HEK293 (cell line): ENCODE measurements at regions not wholly inside any gene's neighbourhood (a gene's known extent, or its start where the extent isn't known, plus 50 kb on each side); places are given as distances from the start of the nearest gene placed in this dataset.

Source experiments
- CTCF ChIA-PET: fragments of 350-600 bp; formaldehyde crosslinking; extraction: SDS; loops from one replicate; lab custom pipeline; 2021; ENCODE audit warnings: antibody characterized with exemption; lab: Yijun Ruan, JAX
- POLR2A ChIA-PET: fragments of 300-600 bp; formaldehyde crosslinking; extraction: SDS; loops from one replicate; lab custom pipeline; 2020; ENCODE audit warnings: antibody characterized with exemption, inconsistent platforms; lab: Yijun Ruan, JAX
- H3K27ac ChIP-seq: fragments of 200-500 bp; sonication (Bioruptor generic); 2 replicates; pipeline ENCODE4 v1.5.1; 2014; ENCODE audit warnings: low read depth, low read length, control low read depth, inconsistent platforms; ENCODE audit errors: extremely low read depth
- H3K36me3 ChIP-seq, 2 experiments: fragments of 200-500 bp in 1 of 2; sonication (Bioruptor generic) in 1 of 2; 1 replicate in 1 of 2; 2 replicates in 1 of 2; pipeline ENCODE4 v1.5.1; 2014 to 2017; ENCODE audit warnings: inconsistent platforms in 2 of 2, low read length in 2 of 2; ENCODE audit not compliant: control insufficient read depth in 2 of 2, insufficient read depth in 1 of 2
- H3K4me1 ChIP-seq: fragments of 200-500 bp; sonication (Bioruptor generic); 2 replicates; pipeline ENCODE4 v1.5.1; 2014; ENCODE audit warnings: mild to moderate bottlenecking, low read length, inconsistent platforms; ENCODE audit not compliant: control insufficient read depth, insufficient read depth
- H3K4me3 ChIP-seq: 2 replicates; pipeline ENCODE4 v1.5.1; 2011; ENCODE audit warnings: low read depth, mild to moderate bottlenecking, control low read depth, low read length, moderate library complexity
- H3K9me3 ChIP-seq: fragments of 200-500 bp; sonication (Bioruptor generic); 2 replicates; pipeline ENCODE4 v1.5.1; 2014; ENCODE audit warnings: low read depth, low read length, inconsistent platforms; ENCODE audit not compliant: control insufficient read depth, insufficient read depth
- GLI4 ChIP-seq: fragments of 450-650 bp; formaldehyde crosslinking; IDR thresholded peaks from 2 replicates; pipeline ENCODE4 v1.5.1; 2016; ENCODE audit warnings: missing biosample characterization, missing genetic modification characterization
- KLF8 ChIP-seq: fragments of 450-650 bp; formaldehyde crosslinking; IDR thresholded peaks from 2 replicates; pipeline ENCODE4 v1.5.1; 2016; ENCODE audit warnings: missing biosample characterization, missing genetic modification characterization
- MEIS1 ChIP-seq: sonication (generic); formaldehyde crosslinking; IDR thresholded peaks from 2 replicates; pipeline ENCODE4 v1.8.1; 2022; ENCODE audit warnings: missing genetic modification reagents, mild to moderate bottlenecking, borderline replicate concordance
- RBAK ChIP-seq: fragments of 450-650 bp; formaldehyde crosslinking; IDR thresholded peaks from 2 replicates; pipeline ENCODE4 v1.5.1; 2016; ENCODE audit warnings: missing biosample characterization, missing genetic modification characterization
- SP2 ChIP-seq: fragments of 450-650 bp; formaldehyde crosslinking; IDR thresholded peaks from 2 replicates; pipeline ENCODE4 v1.5.1; 2016; ENCODE audit warnings: missing biosample characterization, missing genetic modification characterization
- ZIC2 ChIP-seq: fragments of 450-650 bp; formaldehyde crosslinking; IDR thresholded peaks from 2 replicates; pipeline ENCODE4 v1.5.1; 2016; ENCODE audit warnings: missing biosample characterization, missing genetic modification characterization
- ZNF114 ChIP-seq: fragments of 450-650 bp; formaldehyde crosslinking; IDR thresholded peaks from 2 replicates; pipeline ENCODE4 v1.5.0; 2017; ENCODE audit warnings: missing biosample characterization, missing genetic modification characterization
- ZNF169 ChIP-seq: fragments of 450-650 bp; formaldehyde crosslinking; IDR thresholded peaks from 2 replicates; pipeline ENCODE4 v1.5.1; 2016; ENCODE audit warnings: missing biosample characterization, missing genetic modification characterization
- ZNF174 ChIP-seq: fragments of 450-650 bp; formaldehyde crosslinking; IDR thresholded peaks from 2 replicates; pipeline ENCODE4 v1.5.0; 2017; ENCODE audit warnings: missing biosample characterization, mild to moderate bottlenecking, missing genetic modification characterization
- ZNF214 ChIP-seq: fragments of 450-650 bp; formaldehyde crosslinking; IDR thresholded peaks from 2 replicates; pipeline ENCODE4 v1.5.1; 2017; ENCODE audit warnings: missing biosample characterization, mild to moderate bottlenecking, missing genetic modification characterization, borderline replicate concordance
- ZNF274 ChIP-seq, 2 experiments: fragments of 200-500 bp in 1 of 2; fragments of 450-650 bp in 1 of 2; sonication (Bioruptor generic) in 1 of 2; formaldehyde crosslinking in 1 of 2; IDR thresholded peaks; 2 replicates each; pipeline versions ENCODE4 v1.5.1 to v1.6.1; 2014 to 2016; ENCODE audit warnings: borderline replicate concordance in 1 of 2, inconsistent platforms in 1 of 2, low read length in 1 of 2, missing biosample characterization in 1 of 2, missing genetic modification characterization in 1 of 2
- ZNF311 ChIP-seq: fragments of 450-650 bp; formaldehyde crosslinking; IDR thresholded peaks from 2 replicates; pipeline ENCODE4 v1.5.1; 2017; ENCODE audit warnings: missing biosample characterization, missing genetic modification characterization, borderline replicate concordance
- ZNF391 ChIP-seq: fragments of 450-650 bp; formaldehyde crosslinking; IDR thresholded peaks from 2 replicates; pipeline ENCODE4 v1.5.1; 2016; ENCODE audit warnings: low read depth, missing biosample characterization, missing genetic modification characterization, borderline replicate concordance
- ZNF514 ChIP-seq: fragments of 450-650 bp; formaldehyde crosslinking; IDR thresholded peaks from 2 replicates; pipeline ENCODE4 v1.5.1; 2016; ENCODE audit warnings: missing biosample characterization, missing genetic modification characterization
- ZNF548 ChIP-seq: fragments of 450-650 bp; formaldehyde crosslinking; IDR thresholded peaks from 2 replicates; pipeline ENCODE4 v1.5.1; 2016; ENCODE audit warnings: missing biosample characterization, missing genetic modification characterization
- ZNF624 ChIP-seq: fragments of 450-650 bp; formaldehyde crosslinking; IDR thresholded peaks from 2 replicates; pipeline ENCODE4 v1.5.1; 2017; ENCODE audit warnings: missing biosample characterization, missing genetic modification characterization
- ZNF670 ChIP-seq: fragments of 450-650 bp; formaldehyde crosslinking; IDR thresholded peaks from 2 replicates; pipeline ENCODE4 v1.5.1; 2016; ENCODE audit warnings: missing biosample characterization, missing genetic modification characterization, low read depth
- ZNF785 ChIP-seq: fragments of 450-650 bp; formaldehyde crosslinking; IDR thresholded peaks from 2 replicates; pipeline ENCODE4 v1.5.1; 2016; ENCODE audit warnings: missing biosample characterization, missing genetic modification characterization
- TF ChIP-seq, protein P1 (sequence below): fragments of 450-650 bp; formaldehyde crosslinking; IDR thresholded peaks from 2 replicates; pipeline ENCODE4 v1.5.1; 2016; ENCODE audit warnings: missing biosample characterization, missing genetic modification characterization
- TF ChIP-seq, protein P2 (sequence below): fragments of 450-650 bp; formaldehyde crosslinking; IDR thresholded peaks from 2 replicates; pipeline ENCODE4 v1.5.0; 2017; ENCODE audit warnings: missing biosample characterization, missing genetic modification characterization, borderline replicate concordance
- TF ChIP-seq, protein P3 (sequence below): fragments of 450-650 bp; formaldehyde crosslinking; conservative IDR thresholded peaks from 2 replicates; pipeline ENCODE4 v1.5.1; 2016; ENCODE audit warnings: low read depth, missing biosample characterization, missing genetic modification characterization
- TF ChIP-seq, protein P4 (sequence below): fragments of 450-650 bp; formaldehyde crosslinking; IDR thresholded peaks from 2 replicates; pipeline ENCODE4 v1.5.1; 2016; ENCODE audit warnings: missing biosample characterization, missing genetic modification characterization, borderline replicate concordance

DNA sequence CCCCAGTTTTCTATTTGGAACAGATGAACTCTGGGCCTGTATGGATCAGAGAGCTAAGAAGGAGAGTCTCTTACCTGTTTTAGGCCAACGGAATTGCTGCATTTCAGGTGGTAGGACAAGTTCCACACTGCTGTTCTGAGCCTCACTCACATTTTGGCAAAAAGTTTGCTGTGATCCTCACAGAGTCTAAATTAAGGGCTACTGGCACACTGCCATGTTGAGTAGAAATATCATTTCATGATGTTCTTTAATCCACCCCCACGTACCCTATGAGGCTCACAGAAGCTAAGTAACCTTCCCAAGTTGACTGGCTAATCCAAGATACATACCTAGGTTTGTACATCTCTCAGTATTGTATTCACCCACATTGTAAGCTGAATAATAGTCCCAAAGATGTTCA, 447.2 kb downstream of the INHBA start:
- TF ChIP-seq ZNF514 (tag by site-specific recombination): no peak
- no peak for TF ChIP-seq ZNF274 (IDR thresholded peaks at IDR 0.05; ENCODE audit: low read length)
- TF ChIP-seq ZNF274 (tag by site-specific recombination; IDR thresholded peaks at IDR 0.05; ENCODE audit: borderline replicate concordance): no peak
- TF ChIP-seq ZNF114: no peak
- TF ChIP-seq ZNF214 (tag by site-specific recombination): no peak
- no peak for TF ChIP-seq ZNF391 (tag by site-specific recombination)
- TF ChIP-seq, protein P1, sequence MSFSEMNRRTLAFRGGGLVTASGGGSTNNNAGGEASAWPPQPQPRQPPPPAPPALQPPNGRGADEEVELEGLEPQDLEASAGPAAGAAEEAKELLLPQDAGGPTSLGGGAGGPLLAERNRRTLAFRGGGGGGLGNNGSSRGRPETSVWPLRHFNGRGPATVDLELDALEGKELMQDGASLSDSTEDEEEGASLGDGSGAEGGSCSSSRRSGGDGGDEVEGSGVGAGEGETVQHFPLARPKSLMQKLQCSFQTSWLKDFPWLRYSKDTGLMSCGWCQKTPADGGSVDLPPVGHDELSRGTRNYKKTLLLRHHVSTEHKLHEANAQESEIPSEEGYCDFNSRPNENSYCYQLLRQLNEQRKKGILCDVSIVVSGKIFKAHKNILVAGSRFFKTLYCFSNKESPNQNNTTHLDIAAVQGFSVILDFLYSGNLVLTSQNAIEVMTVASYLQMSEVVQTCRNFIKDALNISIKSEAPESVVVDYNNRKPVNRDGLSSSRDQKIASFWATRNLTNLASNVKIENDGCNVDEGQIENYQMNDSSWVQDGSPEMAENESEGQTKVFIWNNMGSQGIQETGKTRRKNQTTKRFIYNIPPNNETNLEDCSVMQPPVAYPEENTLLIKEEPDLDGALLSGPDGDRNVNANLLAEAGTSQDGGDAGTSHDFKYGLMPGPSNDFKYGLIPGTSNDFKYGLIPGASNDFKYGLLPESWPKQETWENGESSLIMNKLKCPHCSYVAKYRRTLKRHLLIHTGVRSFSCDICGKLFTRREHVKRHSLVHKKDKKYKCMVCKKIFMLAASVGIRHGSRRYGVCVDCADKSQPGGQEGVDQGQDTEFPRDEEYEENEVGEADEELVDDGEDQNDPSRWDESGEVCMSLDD (tag by site-specific recombination): no peak
- no peak for TF ChIP-seq ZNF624 (tag by site-specific recombination)
- TF ChIP-seq ZIC2 (tag by site-specific recombination): no peak
- TF ChIP-seq GLI4 (tag by site-specific recombination): no peak
- TF ChIP-seq ZNF311 (tag by site-specific recombination): no peak
- TF ChIP-seq, protein P2, sequence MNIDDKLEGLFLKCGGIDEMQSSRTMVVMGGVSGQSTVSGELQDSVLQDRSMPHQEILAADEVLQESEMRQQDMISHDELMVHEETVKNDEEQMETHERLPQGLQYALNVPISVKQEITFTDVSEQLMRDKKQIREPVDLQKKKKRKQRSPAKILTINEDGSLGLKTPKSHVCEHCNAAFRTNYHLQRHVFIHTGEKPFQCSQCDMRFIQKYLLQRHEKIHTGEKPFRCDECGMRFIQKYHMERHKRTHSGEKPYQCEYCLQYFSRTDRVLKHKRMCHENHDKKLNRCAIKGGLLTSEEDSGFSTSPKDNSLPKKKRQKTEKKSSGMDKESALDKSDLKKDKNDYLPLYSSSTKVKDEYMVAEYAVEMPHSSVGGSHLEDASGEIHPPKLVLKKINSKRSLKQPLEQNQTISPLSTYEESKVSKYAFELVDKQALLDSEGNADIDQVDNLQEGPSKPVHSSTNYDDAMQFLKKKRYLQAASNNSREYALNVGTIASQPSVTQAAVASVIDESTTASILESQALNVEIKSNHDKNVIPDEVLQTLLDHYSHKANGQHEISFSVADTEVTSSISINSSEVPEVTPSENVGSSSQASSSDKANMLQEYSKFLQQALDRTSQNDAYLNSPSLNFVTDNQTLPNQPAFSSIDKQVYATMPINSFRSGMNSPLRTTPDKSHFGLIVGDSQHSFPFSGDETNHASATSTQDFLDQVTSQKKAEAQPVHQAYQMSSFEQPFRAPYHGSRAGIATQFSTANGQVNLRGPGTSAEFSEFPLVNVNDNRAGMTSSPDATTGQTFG (tag by site-specific recombination): no peak
- TF ChIP-seq ZNF670: no peak
- no peak for TF ChIP-seq KLF8 (tag by site-specific recombination)
- Histone ChIP-seq H3K4me1 (no peaks in the 10 kb centered on the region), H3K36me3 (no peaks in the 10 kb centered on the region), H3K4me3 (no peak overlapping the region), H3K27ac (no peak overlapping the region), H3K9me3 (no peaks in the 10 kb centered on the region)
- ChIA-PET POLR2A (no interaction called here), CTCF (no interaction called here)

DNA sequence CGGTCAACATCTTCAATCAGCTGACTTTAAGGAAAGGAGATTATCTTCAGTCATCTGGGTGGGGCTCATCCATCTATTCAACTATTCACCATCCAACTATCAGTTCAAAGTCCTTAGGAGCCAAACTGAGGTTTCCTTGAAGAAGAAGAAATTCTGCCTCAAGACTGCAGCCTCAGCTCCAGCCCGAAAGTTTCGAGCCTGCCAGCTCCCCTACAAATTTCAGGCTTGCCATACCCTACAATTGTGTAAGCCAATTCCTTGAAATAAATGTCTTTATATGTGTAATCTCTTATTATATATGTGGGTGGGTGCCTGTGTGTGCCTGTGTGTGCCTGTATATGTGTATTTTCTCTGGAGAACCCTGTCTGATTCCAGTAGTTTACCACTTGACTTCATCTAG, 447.8 kb downstream of the INHBA start:
- H3K9me3 ChIP-seq: no peaks in the 10 kb centered on the region
- ChIA-PET POLR2A (no interaction called here), CTCF (no interaction called here)
- no peak for TF ChIP-seq ZNF174
- no peak for TF ChIP-seq ZNF548 (tag by site-specific recombination)
- no peak for TF ChIP-seq RBAK (tag by site-specific recombination)
- TF ChIP-seq ZNF785 (tag by site-specific recombination): no peak
- TF ChIP-seq, protein P3, sequence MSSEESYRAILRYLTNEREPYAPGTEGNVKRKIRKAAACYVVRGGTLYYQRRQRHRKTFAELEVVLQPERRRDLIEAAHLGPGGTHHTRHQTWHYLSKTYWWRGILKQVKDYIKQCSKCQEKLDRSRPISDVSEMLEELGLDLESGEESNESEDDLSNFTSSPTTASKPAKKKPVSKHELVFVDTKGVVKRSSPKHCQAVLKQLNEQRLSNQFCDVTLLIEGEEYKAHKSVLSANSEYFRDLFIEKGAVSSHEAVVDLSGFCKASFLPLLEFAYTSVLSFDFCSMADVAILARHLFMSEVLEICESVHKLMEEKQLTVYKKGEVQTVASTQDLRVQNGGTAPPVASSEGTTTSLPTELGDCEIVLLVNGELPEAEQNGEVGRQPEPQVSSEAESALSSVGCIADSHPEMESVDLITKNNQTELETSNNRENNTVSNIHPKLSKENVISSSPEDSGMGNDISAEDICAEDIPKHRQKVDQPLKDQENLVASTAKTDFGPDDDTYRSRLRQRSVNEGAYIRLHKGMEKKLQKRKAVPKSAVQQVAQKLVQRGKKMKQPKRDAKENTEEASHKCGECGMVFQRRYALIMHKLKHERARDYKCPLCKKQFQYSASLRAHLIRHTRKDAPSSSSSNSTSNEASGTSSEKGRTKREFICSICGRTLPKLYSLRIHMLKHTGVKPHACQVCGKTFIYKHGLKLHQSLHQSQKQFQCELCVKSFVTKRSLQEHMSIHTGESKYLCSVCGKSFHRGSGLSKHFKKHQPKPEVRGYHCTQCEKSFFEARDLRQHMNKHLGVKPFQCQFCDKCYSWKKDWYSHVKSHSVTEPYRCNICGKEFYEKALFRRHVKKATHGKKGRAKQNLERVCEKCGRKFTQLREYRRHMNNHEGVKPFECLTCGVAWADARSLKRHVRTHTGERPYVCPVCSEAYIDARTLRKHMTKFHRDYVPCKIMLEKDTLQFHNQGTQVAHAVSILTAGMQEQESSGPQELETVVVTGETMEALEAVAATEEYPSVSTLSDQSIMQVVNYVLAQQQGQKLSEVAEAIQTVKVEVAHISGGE (tag by site-specific recombination): no peak
- TF ChIP-seq, protein P4, sequence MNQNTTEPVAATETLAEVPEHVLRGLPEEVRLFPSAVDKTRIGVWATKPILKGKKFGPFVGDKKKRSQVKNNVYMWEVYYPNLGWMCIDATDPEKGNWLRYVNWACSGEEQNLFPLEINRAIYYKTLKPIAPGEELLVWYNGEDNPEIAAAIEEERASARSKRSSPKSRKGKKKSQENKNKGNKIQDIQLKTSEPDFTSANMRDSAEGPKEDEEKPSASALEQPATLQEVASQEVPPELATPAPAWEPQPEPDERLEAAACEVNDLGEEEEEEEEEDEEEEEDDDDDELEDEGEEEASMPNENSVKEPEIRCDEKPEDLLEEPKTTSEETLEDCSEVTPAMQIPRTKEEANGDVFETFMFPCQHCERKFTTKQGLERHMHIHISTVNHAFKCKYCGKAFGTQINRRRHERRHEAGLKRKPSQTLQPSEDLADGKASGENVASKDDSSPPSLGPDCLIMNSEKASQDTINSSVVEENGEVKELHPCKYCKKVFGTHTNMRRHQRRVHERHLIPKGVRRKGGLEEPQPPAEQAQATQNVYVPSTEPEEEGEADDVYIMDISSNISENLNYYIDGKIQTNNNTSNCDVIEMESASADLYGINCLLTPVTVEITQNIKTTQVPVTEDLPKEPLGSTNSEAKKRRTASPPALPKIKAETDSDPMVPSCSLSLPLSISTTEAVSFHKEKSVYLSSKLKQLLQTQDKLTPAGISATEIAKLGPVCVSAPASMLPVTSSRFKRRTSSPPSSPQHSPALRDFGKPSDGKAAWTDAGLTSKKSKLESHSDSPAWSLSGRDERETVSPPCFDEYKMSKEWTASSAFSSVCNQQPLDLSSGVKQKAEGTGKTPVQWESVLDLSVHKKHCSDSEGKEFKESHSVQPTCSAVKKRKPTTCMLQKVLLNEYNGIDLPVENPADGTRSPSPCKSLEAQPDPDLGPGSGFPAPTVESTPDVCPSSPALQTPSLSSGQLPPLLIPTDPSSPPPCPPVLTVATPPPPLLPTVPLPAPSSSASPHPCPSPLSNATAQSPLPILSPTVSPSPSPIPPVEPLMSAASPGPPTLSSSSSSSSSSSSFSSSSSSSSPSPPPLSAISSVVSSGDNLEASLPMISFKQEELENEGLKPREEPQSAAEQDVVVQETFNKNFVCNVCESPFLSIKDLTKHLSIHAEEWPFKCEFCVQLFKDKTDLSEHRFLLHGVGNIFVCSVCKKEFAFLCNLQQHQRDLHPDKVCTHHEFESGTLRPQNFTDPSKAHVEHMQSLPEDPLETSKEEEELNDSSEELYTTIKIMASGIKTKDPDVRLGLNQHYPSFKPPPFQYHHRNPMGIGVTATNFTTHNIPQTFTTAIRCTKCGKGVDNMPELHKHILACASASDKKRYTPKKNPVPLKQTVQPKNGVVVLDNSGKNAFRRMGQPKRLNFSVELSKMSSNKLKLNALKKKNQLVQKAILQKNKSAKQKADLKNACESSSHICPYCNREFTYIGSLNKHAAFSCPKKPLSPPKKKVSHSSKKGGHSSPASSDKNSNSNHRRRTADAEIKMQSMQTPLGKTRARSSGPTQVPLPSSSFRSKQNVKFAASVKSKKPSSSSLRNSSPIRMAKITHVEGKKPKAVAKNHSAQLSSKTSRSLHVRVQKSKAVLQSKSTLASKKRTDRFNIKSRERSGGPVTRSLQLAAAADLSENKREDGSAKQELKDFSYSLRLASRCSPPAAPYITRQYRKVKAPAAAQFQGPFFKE: no peak
- no peak for TF ChIP-seq ZNF169 (tag by site-specific recombination)
- no peak for TF ChIP-seq MEIS1 (CRISPR knock-in tag)
- no peak for TF ChIP-seq SP2 (tag by site-specific recombination)

More for the DNA sequence above, 447.8 kb downstream of the INHBA start:
- H3K36me3 ChIP-seq: no peaks in the 10 kb centered on the region
- H3K27ac ChIP-seq: no peak overlapping the region
- no peak overlapping the region for H3K4me3 ChIP-seq
- H3K4me1 ChIP-seq: no peaks in the 10 kb centered on the region
